ENCODE measurements at regions not wholly inside any gene's neighbourhood (a gene's known extent, or its start where the extent isn't known, plus 50 kb on each side); places are given as distances from the start of the nearest gene placed in this dataset.

GRCh38 chr4:100129774-100130173 is 60.5 kb downstream of the DDIT4L start:
- Histone ChIP-seq H2AFZ (no peak overlapping the region), H3K36me3 (ENCODE audit: insufficient read depth) (no peaks in the 10 kb centered on the region), H3K79me2 (replicated peaks; ENCODE audit: insufficient read depth) (no peaks in the 10 kb centered on the region), H3K4me1 (ENCODE audit: insufficient read depth) (no peaks in the 10 kb centered on the region), H3F3A (replicated peaks; ENCODE audit: low read depth) (no peaks in the 10 kb centered on the region), H3K27ac (ENCODE audit: low read depth) (no peak overlapping the region), H3K9me2 (ENCODE audit: insufficient read depth) (no peaks in the 10 kb centered on the region; the same call in 1 of the 2 replicates), H3K27me3 (ENCODE audit: insufficient read depth) (no peaks in the 10 kb centered on the region), H4K20me1 (replicated peaks; ENCODE audit: insufficient read depth) (no peaks in the 10 kb centered on the region), H3K4me2 (no peak overlapping the region), H3K4me3 (no peak overlapping the region)
- Mint-ChIP-seq H3K4me1 (no peaks in the 10 kb centered on the region), H3K27me3 (ENCODE audit: insufficient read depth, low read depth, poor library complexity) (no peaks in the 10 kb centered on the region), H3K9me3 (no peaks in the 10 kb centered on the region; the same call in 1 of the 3 replicates), H3K36me3 (ENCODE audit: low read depth) (peaks cover under 1% of the 10 kb centered on the region; the same call in 1 of the 3 replicates), H3K4me3 (no peak overlapping the region), H3K27ac (no peak overlapping the region)
- ATAC-seq, result no peak
- no peak for DNase-seq (ENCODE audit: low spot score)
- TF ChIP-seq REST (IDR thresholded peaks at IDR 0.05; ENCODE audit: unreplicated experiment) (no peak), EZH2phosphoT487 (IDR thresholded peaks at IDR 0.05; ENCODE audit: unreplicated experiment) (no peak), CREB1 (CRISPR knock-in tag; IDR thresholded peaks at IDR 0.05; ENCODE audit: low read depth) (no peak), ZNF331 (CRISPR knock-in tag; IDR thresholded peaks at IDR 0.05; ENCODE audit: low read depth) (no peak), EZH2 (IDR thresholded peaks at IDR 0.05; ENCODE audit: low read depth, unreplicated experiment) (no peak), ZNF462 (CRISPR knock-in tag; IDR thresholded peaks at IDR 0.05) (no peak), ZNF114 (CRISPR knock-in tag; IDR thresholded peaks at IDR 0.05) (no peak), JUNB (IDR thresholded peaks at IDR 0.05; ENCODE audit: unreplicated experiment) (no peak), STAT1 (IDR thresholded peaks at IDR 0.05; ENCODE audit: unreplicated experiment) (no peak), POLR2AphosphoS5 (IDR thresholded peaks at IDR 0.05; ENCODE audit: low read depth) (no peak), CTCF (conservative IDR thresholded peaks at IDR 0.05; ENCODE audit: low read depth in 2 of 2) (no peak), NANOG (IDR thresholded peaks at IDR 0.05; ENCODE audit: borderline replicate concordance) (no peak), ETS1 (IDR thresholded peaks at IDR 0.05) (no peak)

Measured in GM23338 (cell line).